HCT116 (cell line): ENCODE measurements at regions not wholly inside any gene's neighbourhood (a gene's known extent, or its start where the extent isn't known, plus 50 kb on each side); places are given as distances from the start of the nearest gene placed in this dataset.

ENCODE experiments used
- ATAC-seq: fragments of 200-7000 bp; cut with Tn5 transposase; 2 replicates; pipeline ENCODE4 v1.9.1; 2020; ENCODE audit warnings: mild to moderate bottlenecking, moderate library complexity
- BruUV-seq: library from RNA; stranded (reverse); fragments of 400-500 nt; replicated peaks from 2 replicates; lab custom pipeline; 2021; lab: Mats Ljungman, UMichigan
- CTCF ChIA-PET: fragments of 300-600 bp; sonication (Branson Sonifier 250); formaldehyde crosslinking; loops from one replicate; lab custom pipeline; 2021; ENCODE audit warnings: antibody characterized with exemption; lab: Charles Lee
- POLR2A ChIA-PET: fragments of 300-600, 350-600 bp; sonication (Branson Sonifier 250); formaldehyde crosslinking; loops from one replicate; lab custom pipeline; 2021; ENCODE audit warnings: antibody characterized with exemption; lab: Charles Lee
- RAD21 ChIA-PET, 2 experiments: fragments of 300-600 bp; sonication (Branson Sonifier 250); formaldehyde crosslinking; loops; one replicate each; lab custom pipeline; 2023; ENCODE audit warnings: low total read pairs in 2 of 2; ENCODE audit not compliant: uncharacterized antibody in 2 of 2, unreplicated experiment in 2 of 2, low non-redundant PET in 1 of 2; lab: Charles Lee
- DNase-seq: peaks from one replicate; pipeline ENCODE4 v3.0.0-alpha.2; 2010; ENCODE audit warnings: low read depth, low spot score
- H2AFZ ChIP-seq: fragments of 200-600 bp; shearing (Covaris generic), sonication (generic); 2 replicates; pipeline ENCODE4 v1.6.1; 2017; ENCODE audit warnings: low read depth, mixed run types, mixed read lengths, antibody characterized with exemption, low read length; ENCODE audit not compliant: poor library complexity, severe bottlenecking
- H3K27ac ChIP-seq: 2 replicates; pipeline ENCODE4 v1.5.1; 2012; ENCODE audit warnings: low read depth, low read length
- H3K27me3 ChIP-seq: fragments of 200-600 bp; sonication (generic); 2 replicates; pipeline ENCODE4 v1.6.1; 2016; ENCODE audit warnings: mixed run types, low read length, mixed read lengths; ENCODE audit not compliant: insufficient read depth
- H3K36me3 ChIP-seq, 2 experiments: fragments of 200-500 bp in 1 of 2; fragments of 200-600 bp in 1 of 2; sonication (Bioruptor generic) in 1 of 2; sonication (generic) in 1 of 2; 2 replicates each; pipeline versions ENCODE4 v1.5.1 to v1.6.1; 2014 to 2016; ENCODE audit warnings: low read length in 2 of 2, inconsistent platforms in 1 of 2, mixed read lengths in 1 of 2, mixed run types in 1 of 2; ENCODE audit not compliant: insufficient read depth in 2 of 2, control insufficient read depth in 1 of 2
- H3K4me1 ChIP-seq, 2 experiments: fragments of 200-600 bp in 1 of 2; sonication (generic) in 1 of 2; 2 replicates each; pipeline versions ENCODE4 v1.5.1 to v1.6.1; 2012 to 2017; ENCODE audit warnings: low read length in 2 of 2, inconsistent platforms in 1 of 2, mild to moderate bottlenecking in 1 of 2, mixed read lengths in 1 of 2, mixed run types in 1 of 2, moderate library complexity in 1 of 2; ENCODE audit not compliant: insufficient read depth in 2 of 2, control insufficient read depth in 1 of 2
- H3K4me2 ChIP-seq: fragments of 200-600 bp; sonication (generic); 2 replicates; pipeline ENCODE4 v1.6.1; 2017; ENCODE audit warnings: mixed run types, low read length, mixed read lengths
- H3K4me3 ChIP-seq, 2 experiments: fragments of 200-600 bp in 1 of 2; sonication (generic) in 1 of 2; replicated peaks in 1 of 2; 2 replicates each; pipeline ENCODE4 v1.5.1; 2011 to 2016; ENCODE audit warnings: low read length in 2 of 2, control low read depth in 1 of 2, low read depth in 1 of 2, mild to moderate bottlenecking in 1 of 2, mixed read lengths in 1 of 2, mixed run types in 1 of 2
- H3K79me2 ChIP-seq: fragments of 200-600 bp; sonication (generic); 2 replicates; pipeline ENCODE4 v1.6.1; 2017; ENCODE audit warnings: mild to moderate bottlenecking, mixed run types, low read length, moderate library complexity, mixed read lengths; ENCODE audit not compliant: insufficient read depth
- H3K9ac ChIP-seq: fragments of 200-600 bp; sonication (generic); 2 replicates; pipeline ENCODE4 v1.6.1; 2016; ENCODE audit warnings: low read length, mixed read lengths
- H3K9me2 ChIP-seq: fragments of 200-600 bp; sonication (generic), shearing (Covaris generic); 2 replicates; pipeline ENCODE4 v1.6.1; 2017; ENCODE audit warnings: mixed run types, mild to moderate bottlenecking, moderate library complexity; ENCODE audit not compliant: insufficient read depth
- H3K9me3 ChIP-seq, 2 experiments: fragments of 200-500 bp in 1 of 2; fragments of 200-600 bp in 1 of 2; sonication (Bioruptor generic) in 1 of 2; sonication (generic) in 1 of 2; 2 replicates each; pipeline ENCODE4 v1.6.1; 2014 to 2017; ENCODE audit warnings: low read length in 2 of 2, mixed read lengths in 2 of 2, inconsistent platforms in 1 of 2, low read depth in 1 of 2, mild to moderate bottlenecking in 1 of 2, mixed run types in 1 of 2, moderate library complexity in 1 of 2; ENCODE audit not compliant: control insufficient read depth in 1 of 2, insufficient read depth in 1 of 2
- H4K20me1 ChIP-seq: fragments of 200-600 bp; sonication (generic), shearing (Covaris generic); 2 replicates; pipeline ENCODE4 v1.6.1; 2017; ENCODE audit warnings: mixed run types, mild to moderate bottlenecking, moderate library complexity; ENCODE audit not compliant: insufficient read depth
- ATF3 ChIP-seq: IDR thresholded peaks from 2 replicates; pipeline ENCODE4 v1.6.1; 2012
- CBX3 ChIP-seq: IDR thresholded peaks from 2 replicates; pipeline ENCODE4 v1.6.1; 2012; ENCODE audit warnings: low read depth
- CTCF ChIP-seq, 3 experiments: fragments of 200-600 bp in 1 of 3; sonication (generic) in 1 of 3; IDR thresholded peaks in 2 of 3; conservative IDR thresholded peaks in 1 of 3; 2 replicates each; pipeline ENCODE4 v1.5.1; 2012 to 2017; ENCODE audit warnings: low read depth in 2 of 3, low read length in 2 of 3, antibody characterized with exemption in 1 of 3, borderline replicate concordance in 1 of 3, control low read depth in 1 of 3, mild to moderate bottlenecking in 1 of 3, mixed read lengths in 1 of 3, mixed run types in 1 of 3, moderate library complexity in 1 of 3; ENCODE audit not compliant: insufficient read depth in 1 of 3
- EGR1 ChIP-seq: IDR thresholded peaks from 2 replicates; pipeline ENCODE4 v1.6.1; 2012; ENCODE audit warnings: low read depth
- FOSL1 ChIP-seq: IDR thresholded peaks from 2 replicates; pipeline ENCODE4 v1.6.1; 2012; ENCODE audit warnings: low read depth
- JUND ChIP-seq: IDR thresholded peaks from 2 replicates; pipeline ENCODE4 v1.6.1; 2012
- POLR2A ChIP-seq: IDR thresholded peaks from 2 replicates; pipeline ENCODE4 v1.7.0; 2011; ENCODE audit warnings: borderline replicate concordance; ENCODE audit not compliant: insufficient read depth, insufficient read length; ENCODE audit errors: extremely low read depth
- POLR2AphosphoS5 ChIP-seq: IDR thresholded peaks from 2 replicates; pipeline ENCODE4 v1.6.1; 2011; ENCODE audit warnings: mild to moderate bottlenecking, low read depth, low read length, moderate library complexity
- RAD21 ChIP-seq: IDR thresholded peaks from 2 replicates; pipeline ENCODE4 v1.6.1; 2012; ENCODE audit warnings: low read depth, mild to moderate bottlenecking
- SIN3A ChIP-seq: IDR thresholded peaks from 2 replicates; pipeline ENCODE4 v1.6.1; 2012; ENCODE audit warnings: low read depth
- SRF ChIP-seq: IDR thresholded peaks from 2 replicates; pipeline ENCODE4 v1.6.1; 2012; ENCODE audit warnings: low read depth
- TCF7L2 ChIP-seq: IDR thresholded peaks from 2 replicates; pipeline ENCODE4 v1.7.0; 2011; ENCODE audit warnings: borderline replicate concordance, inconsistent platforms; ENCODE audit not compliant: insufficient read depth, insufficient read length; ENCODE audit errors: extremely low read depth
- YY1 ChIP-seq: IDR thresholded peaks from 2 replicates; pipeline ENCODE4 v1.6.1; 2011; ENCODE audit warnings: low read length, low read depth, moderate library complexity, mild to moderate bottlenecking; ENCODE audit not compliant: insufficient replicate concordance; ENCODE audit errors: extremely low read depth
- ZNF274 ChIP-seq: fragments of 200-500 bp; sonication (Bioruptor generic); IDR thresholded peaks from 2 replicates; pipeline ENCODE4 v1.6.1; 2014; ENCODE audit warnings: mild to moderate bottlenecking, low read depth, low read length, inconsistent platforms
- intact Hi-C: fragments of 100-400 bp; cut with micrococcal nuclease; formaldehyde crosslinking; loops from 2 replicates; pipeline ENCODE4 v1.10.0; 2022
- TF ChIP-seq, protein P1 (sequence below): IDR thresholded peaks from 2 replicates; pipeline ENCODE4 v1.6.1; 2012

GRCh38 chr11:8768625-8769333 is 86.2 kb downstream of the RPL27A start:
- Histone ChIP-seq H3K4me1 (peaks cover 29 to 60% of the 10 kb centered on the region in 2 experiments), H3K9ac (peak overlapping the region; percentile 37), H3K27ac (peak overlapping the region; percentile 66; the same call in 1 of the 2 replicates), H3K9me2 (no peaks in the 10 kb centered on the region), H3K27me3 (no peaks in the 10 kb centered on the region), H3K4me2 (peak overlapping the region; percentile 70), H3K9me3 (no peaks in the 10 kb centered on the region), H2AFZ (no peak overlapping the region), H3K36me3 (no peaks in the 10 kb centered on the region), H3K79me2 (no peaks in the 10 kb centered on the region), H3K4me3 (no peak overlapping the region; a peak in 1 of 4 replicates), H4K20me1 (no peaks in the 10 kb centered on the region)
- POLR2A ChIA-PET: interaction anchor here (0.6 to 2.7 kb wide), 4 partner anchors 11 to 86 kb away, joined by 3 to 22 read pairs (median 4); partner anchors contain the start of genes RPL27A and TRIM66
- intact Hi-C loops: loop anchor here (2.0 kb wide), 1 partner anchor 80 kb away; no protein-coding TSS in a partner anchor
- CTCF ChIA-PET: interaction anchor here (0.6 to 1.4 kb wide), 6 partner anchors 20 to 191 kb away, joined by 3 to 12 read pairs (median 3); no protein-coding TSS in a partner anchor
- ATAC-seq (peak; percentile 73), DNase-seq (peak; percentile 72)
- BruUV-seq: no TSS peak
- RAD21 ChIA-PET: interaction anchor here (0.7 to 1.5 kb wide), 3 partner anchors 49 to 80 kb away, joined by 3 to 4 read pairs (median 4); no protein-coding TSS in a partner anchor
- TF ChIP-seq CTCF (IDR thresholded peaks at IDR 0.05 in 2 of 3, conservative IDR thresholded peaks at IDR 0.05 in 1 of 3; ENCODE audit: borderline replicate concordance in 1 of 3, insufficient read depth in 1 of 3, low read depth in 2 of 3, low read length in 2 of 3): peak; percentile 34 to 51 (median 42); a peak in 5 of 6 replicates
- TF ChIP-seq TCF7L2: no peak
- no peak for TF ChIP-seq ATF3
- TF ChIP-seq POLR2A: no peak
- TF ChIP-seq ZNF274: no peak
- peak; percentile 90 for TF ChIP-seq RAD21
- peak; percentile 53; the same call in 1 of the 2 replicates for TF ChIP-seq CBX3
- TF ChIP-seq, protein P1, sequence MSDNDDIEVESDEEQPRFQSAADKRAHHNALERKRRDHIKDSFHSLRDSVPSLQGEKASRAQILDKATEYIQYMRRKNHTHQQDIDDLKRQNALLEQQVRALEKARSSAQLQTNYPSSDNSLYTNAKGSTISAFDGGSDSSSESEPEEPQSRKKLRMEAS: peak; percentile 63
- TF ChIP-seq SRF: no peak
- no peak for TF ChIP-seq EGR1
- no peak for TF ChIP-seq SIN3A
- TF ChIP-seq POLR2AphosphoS5: peak; percentile 20; the same call in 1 of the 2 replicates
- peak; percentile 59; the same call in 1 of the 2 replicates for TF ChIP-seq JUND
- TF ChIP-seq YY1: no peak
- peak; percentile 49; the same call in 1 of the 2 replicates for TF ChIP-seq FOSL1
